Embryonic facial prominence (tissue), 1 donor: ENCODE measurements at regions not wholly inside any gene's neighbourhood (a gene's known extent, or its start where the extent isn't known, plus 50 kb on each side); places are given as distances from the start of the nearest gene placed in this dataset.
"Not testable (repeated sequence)": the region's sequence is repeated elsewhere in the genome, so short reads cannot be mapped to it uniquely, and the experiment has no call there.

Source experiments
- DNase-seq: peaks from one replicate; pipeline ENCODE4 v3.0.0-alpha.2; 2016; ENCODE audit errors: extremely low spot score

DNA sequence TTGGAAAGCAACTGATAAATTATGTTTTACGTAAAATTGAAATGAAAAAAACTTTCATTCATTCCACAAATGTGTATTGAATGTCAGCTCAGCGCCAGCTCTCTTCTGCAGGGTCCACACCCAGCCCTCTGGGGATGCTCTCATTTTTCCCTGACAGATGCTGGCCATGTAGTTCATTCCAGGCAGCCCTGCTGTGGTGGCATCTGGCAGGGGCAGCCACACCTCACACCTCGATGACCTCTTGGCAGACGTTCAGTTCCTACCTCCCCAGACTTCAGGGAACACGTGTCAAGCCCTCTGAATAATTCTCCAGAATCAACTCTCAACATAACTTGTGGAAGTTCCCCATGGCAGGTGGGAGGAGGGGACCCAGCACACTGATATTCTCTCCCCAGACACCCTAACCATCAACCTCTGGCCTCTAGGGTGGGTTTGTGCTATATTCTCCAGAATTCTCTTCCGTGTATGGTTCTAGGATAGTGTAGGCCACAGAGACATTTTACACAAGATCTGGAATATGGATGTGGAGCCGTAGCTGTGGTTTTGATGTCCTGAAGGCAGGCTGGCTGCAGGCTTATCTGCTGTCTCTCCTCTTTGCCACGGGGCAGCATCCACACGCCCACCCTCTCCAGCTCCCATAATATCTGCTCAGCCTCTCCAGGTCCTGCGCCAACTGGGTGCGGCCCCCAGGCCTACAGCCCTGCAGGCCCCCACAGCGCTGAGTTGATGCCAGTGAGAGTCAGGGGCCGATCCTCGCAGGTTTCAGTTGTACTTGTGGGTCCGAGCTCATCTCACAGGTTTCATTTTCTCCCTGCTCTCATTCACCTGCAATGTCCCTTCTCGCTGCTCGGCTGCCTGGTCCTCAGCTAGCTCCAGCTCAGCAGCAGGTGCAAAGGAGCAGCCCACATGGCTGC, 175.8 kb upstream of the ARID1B start:
- no peak for DNase-seq

DNA sequence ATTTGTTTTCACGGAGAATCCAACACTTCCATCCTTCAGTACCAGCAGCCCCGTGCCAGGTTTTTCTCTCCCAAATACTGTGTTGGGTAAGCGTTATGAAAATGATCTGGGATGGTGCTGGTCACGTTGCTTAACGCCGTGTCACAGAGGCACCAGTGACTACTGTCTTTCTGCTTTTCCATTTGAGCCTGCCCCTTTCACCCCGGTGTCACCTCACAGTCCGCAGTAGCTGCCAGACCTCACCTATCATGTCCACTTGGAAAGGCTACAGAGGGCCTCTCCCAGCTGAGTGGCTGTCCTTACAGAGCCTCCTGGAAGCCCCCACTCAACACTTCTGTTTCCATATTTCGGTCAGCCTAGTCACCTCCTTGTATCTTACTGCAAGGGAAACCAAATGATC, 176.5 kb upstream of the ARID1B start:
- DNase-seq = no peak

DNA sequence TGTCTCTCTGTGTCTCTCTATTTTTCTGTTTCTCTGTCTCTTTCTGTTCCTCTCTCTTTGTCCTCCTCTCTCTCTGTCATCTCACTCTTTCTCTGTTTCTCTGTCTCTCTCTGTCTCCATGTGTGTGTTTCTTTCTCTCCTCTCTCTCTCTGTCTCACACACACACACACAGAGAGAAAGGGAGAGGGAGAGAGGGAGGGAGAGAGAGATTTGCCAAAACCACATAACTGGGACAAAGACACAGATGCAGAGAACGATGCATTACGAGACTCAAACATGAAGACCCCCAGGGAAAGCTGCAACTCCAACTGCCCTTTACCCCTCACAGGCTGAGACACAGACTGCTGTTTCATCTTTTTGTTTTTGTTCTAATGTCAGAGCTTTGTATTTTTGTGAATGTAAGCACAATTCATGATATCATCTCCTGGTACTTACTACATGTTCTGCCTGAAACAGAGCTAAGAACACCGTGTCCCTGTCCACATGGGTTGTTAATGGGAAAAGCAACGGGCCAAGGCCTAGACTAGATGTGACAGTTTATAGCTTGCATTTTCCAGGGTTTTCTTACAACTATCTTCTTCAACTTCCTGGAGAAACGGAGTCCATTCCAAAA, 177.1 kb upstream of the ARID1B start:
- DNase-seq = no peak

DNA sequence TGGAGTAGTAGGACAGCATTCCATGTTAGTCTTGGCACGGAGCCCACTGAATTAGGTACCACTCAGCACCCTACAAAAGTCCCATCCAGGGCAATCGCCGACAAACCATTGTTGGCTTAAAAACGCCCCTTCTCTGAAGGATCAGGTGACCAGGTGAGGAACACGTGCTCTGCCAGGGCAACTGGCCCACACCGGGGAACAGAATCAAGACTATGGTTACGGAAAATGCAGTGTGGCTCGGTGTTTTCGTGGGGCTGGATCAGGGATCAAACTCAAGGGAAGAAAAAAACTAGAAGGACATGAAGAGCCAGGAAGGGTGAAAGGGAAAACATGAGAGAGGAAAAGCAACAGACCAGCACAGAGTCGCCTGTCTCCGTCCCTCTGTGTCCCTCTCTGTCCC, 177.8 kb upstream of the ARID1B start:
- DNase-seq = no peak

DNA sequence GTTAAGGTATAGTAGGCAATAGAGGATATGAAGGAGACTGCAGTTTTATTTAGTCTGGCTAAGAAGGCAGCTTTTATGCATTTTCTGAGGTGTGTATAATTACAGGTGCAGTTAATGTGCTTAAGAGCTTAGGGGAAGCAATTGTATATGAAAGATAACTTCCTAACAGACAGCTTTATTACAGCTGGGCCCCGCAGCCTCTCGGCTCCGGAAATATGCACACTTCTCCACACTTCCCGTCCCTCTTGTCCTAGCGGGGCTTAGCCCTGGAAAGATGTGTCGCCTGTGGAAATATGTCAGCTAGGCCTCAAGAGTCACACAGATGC, 178.4 kb upstream of the ARID1B start:
- no peak for DNase-seq

DNA sequence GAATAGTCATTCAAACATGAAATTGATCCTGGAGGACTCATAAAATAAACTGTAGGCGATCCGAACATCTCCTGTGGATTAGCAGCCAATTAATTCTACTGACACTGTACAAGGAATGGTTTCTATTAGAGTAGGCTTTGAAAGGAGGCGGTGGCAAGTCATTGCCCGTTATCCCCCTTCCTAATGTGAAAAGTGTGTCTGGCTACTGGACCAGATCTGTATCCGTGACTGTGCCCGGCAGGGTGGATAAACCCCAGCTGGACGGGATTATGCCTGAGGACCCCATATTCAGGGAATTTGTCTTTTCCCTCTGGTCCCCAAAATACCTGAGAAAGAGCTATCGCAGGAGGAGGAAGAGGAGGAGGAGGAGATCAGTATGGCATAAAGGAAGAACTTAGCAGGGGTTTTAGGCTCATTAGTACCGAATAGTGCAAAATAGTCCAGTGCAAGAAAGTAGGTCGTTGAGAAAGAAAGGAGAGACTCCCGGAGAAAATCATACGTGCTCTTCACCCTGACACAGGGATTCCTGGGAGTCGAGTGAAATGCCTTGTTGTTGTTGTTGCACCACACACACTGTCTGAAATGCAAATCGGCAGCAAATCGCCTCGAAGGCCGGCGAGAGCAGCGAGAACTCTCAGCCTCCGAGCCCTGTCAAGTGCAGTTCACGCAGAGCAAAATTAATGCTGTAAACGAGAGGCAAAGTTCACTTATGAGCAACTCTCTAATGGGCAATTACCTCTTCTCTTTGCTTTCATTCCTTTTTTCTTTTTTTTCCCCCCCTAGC, 178.9 kb upstream of the ARID1B start:
- DNase-seq = no peak

DNA sequence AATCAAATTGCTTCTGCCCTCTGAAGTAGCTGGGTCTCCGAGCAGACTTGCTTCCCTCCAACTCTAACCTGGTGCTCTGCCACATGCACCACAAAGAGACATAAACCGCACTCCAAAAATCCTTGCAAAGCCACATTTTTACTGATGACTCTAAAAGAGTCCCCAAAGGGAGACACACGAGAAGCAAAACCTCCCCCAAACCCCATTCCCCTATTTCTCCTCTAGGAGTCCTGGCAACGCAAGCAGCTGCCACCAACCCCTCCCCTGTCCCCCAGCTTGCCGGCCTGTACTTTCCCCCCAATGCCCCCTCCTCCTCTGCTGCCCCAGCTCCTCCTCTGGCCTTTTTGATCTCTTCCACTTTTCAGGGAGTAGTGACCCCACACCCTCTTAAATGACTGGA, 180.1 kb upstream of the ARID1B start:
- DNase-seq = no peak

DNA sequence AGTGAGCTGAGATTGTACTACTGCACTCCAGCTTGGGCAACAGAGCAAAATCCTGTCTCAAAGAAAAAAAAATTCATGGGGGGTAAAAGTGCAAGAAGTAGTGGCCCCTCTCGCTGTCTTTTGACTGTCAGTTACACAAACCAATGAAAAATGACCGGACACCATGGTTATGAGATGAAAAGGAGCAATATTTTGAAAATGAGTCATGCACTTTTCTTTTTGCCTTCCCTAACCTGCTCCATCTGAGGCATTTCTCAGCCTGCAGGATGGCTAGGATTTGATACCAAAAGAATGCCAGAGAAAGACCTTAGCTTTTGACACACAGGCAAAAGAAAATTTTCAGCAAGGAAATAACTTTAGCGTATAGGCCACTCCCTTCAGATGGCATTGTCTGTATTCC, 181.7 kb upstream of the ARID1B start:
- DNase-seq = no peak

DNA sequence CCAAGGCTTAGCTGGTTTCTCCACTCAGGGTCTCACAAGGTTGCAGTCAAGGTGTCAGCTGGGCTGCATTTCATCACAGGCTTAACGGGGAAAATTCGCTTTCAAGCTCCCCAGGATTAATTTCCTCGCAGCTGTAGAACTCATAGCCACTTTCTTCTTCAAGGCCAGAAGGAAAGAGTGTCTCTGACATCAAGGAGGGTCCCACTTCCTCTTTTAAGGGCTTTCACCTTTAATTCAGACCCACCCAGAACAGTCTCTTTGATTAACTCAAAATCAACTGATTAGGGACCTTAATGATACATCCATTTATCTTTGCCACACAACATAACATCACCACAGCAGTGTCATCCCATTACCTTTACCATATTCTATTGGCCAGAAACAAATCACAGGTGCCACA, 183.3 kb upstream of the ARID1B start:
- DNase-seq = no peak

DNA sequence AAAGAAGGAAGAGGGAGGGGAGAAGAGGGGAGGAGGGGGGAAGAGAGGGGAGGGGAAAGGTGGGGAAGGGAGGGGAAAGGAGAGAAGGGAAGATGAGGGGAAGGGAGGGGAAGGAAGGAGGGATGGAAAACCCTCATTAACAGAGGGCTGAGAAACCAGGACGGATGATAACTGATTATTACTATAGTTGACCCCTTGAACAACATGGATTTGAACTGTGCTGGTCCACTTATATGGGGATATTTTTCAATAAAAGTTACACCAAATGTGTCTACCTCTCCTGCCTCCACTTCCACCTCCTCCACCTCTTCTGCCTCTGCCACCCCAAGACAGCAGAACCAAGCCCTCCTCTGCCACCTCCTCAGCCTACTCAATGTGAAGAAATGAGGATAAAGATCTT, 184.1 kb upstream of the ARID1B start:
- no peak for DNase-seq

DNA sequence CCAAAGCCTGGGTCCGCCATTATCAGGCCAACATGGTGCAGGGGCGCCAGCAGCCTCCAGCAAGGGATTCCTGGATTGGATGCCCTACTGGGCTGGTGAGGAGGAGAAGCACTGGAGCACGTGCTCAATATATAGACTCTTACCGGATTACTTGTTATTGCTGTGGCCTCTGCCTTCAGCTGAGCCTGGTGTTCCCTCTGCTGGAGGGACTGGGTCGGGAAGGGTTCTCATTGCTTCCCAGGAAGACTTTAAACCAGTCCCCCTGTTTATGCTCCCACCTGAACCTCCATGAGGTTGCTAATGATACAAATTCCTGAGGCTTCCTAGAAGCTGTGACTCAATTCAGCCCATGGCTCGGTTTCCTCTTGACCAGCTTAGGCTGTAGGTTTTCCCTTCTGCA, 186.7 kb upstream of the ARID1B start:
- DNase-seq = no peak

DNA sequence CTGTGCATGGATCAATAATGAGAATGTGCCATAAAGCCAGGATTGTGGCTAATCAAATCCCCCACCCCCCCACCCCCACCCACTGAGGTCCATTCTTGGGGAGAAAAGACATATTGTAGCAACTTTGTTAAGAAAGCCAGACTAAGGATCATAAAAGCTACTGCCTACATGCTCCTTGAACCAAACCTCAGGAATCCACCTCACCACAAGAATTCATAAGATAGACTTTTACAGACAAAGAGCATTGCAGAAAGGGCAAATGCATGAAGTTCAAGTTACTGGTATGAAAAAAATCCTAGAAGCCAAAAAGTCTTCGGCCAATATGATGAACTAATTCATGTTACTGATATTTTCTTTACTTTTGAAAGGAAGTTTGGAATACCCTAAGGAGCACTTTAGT, 187.9 kb upstream of the ARID1B start:
- no peak for DNase-seq

DNA sequence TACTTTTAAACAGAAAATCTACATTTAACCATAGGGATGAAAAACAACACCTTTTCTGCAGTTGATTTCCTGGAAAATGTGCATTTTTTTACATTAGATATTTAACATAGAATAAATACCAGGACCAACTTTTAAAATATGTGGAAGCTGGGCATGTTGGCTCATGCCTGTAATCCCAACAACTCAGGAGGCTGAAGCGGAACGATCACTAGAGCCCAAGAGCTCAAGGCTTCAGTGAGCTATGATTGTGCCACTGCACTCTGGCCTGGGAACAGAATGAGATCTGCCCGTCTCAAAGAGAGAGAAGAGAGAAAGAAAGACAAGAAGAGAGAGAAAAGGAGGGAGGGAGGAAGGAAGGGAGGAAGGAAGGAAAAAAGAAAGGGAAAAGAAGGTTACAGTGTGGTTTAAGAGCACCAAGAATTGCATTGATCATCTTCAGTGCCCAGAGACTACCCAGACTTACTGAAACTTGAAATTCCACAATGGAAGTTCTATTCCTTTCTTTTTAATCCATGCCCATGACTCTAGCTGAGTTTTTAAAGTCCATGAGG, 189.4 kb upstream of the ARID1B start:
- no peak for DNase-seq

DNA sequence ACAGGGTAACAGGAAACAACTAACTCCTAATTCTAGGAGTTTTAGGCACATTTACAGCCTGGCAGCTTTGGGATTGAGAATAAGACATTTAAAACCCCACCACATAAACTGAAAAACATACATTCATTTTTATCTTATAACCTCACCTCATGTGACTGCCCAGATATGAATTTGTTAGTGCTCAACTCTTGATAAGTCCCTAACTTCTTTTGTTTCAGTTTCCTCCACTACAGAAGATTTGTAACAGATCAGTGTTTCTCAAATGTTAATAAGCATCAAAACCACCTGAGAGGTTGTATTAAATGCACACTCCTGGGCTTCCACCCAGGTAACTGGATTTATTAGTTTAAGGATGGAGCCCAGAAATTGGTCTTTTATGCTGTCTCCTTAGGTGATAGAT, 190.1 kb upstream of the ARID1B start:
- no peak for DNase-seq

DNA sequence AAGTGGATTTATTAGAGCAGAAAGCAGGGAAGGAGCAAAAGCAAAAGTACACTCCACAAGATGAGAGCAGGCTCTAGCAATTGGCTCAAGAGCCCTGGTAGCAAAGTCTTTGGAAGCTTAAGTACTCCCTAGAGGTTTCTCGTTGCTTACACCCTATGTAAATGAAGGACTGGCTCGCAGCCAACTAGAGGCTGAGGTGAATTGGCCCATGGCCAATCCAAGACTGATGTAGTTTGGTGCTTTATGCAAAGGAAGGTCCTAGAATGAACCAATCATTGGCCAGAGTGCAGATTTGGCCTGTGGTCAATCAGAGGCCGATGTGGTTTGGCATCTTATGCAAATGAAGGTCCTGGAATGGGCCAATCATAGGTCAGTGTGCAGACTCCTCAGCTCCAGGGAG, 191.3 kb upstream of the ARID1B start:
- no peak for DNase-seq

DNA sequence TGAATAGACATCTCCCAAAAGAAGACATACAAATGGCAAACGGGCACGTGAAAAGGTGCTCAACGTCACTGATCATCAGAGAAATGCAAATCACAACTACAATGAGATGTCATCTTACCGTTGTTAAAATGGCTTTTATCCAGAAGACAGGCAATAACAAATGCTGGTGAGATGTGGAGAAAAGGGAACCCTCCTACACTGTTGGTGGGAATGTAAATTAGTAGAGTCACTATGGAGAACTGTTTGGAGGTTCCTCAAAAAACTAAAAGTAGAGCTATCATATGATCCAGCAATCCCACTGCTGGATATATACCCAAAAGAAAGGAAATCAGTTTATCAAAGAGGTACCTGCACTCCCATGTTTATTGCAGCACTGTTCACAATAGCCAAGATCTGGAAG, 193.1 kb upstream of the ARID1B start:
- DNase-seq = not testable (repeated sequence)

DNA sequence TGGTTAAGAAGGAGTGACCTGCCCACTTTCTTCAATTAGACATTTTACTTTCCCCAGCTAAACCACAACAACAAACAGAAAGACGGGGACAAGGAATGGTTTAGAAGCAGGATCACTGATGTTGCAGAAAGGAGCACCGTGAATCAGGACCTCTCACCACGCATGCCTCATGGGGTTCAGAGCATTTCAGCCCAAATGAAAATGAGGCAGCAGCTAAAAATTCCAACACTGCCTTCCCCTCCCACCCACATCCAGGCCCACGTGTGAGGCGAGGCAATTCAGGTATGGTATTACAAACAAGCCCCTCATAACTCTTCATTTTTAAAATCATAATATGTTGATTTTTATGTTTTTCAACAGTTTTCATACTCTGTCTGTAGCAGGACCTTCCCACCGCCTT, 194.1 kb upstream of the ARID1B start:
- DNase-seq = no peak

DNA sequence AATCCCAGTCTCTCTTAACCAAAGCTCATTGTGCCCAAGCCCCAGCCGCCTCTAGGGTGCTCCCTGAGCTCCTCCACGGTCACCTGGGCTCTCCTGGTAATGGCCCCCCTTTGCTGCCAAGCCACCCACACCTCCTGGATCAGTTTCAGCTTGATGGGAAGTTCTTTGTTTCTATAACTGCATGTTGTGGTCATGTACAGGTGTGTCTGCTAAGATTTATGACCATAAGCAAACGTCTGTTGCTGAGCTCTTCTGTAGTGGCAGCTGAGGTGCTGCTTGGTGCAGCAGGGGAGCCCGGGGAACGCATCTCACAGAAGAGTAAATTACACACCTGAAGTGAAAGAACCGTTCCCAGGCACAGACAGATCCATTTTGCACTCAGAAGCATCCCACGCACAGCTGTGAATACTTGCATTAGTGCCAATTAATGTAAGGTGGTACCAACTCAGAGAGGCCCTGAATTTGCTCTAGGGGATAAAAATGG, 194.6 kb upstream of the ARID1B start:
- no peak for DNase-seq

DNA sequence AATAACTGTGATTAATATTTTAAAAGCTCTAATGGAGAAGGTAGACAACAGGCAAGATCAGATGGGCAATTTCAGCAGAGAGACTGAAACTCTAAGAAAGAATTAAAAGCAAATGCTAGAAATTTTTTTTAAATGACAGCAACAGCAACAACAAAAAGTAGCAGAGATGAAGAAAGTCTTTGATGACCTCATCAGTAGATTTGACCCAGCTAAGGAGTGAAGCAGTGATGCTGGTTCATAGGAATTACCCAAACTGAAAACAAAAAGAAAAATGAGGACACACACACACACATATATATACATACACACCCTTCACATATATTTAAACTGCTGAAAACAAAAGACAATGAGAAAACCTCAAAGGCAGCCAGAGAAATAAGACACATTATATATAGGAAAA, 197.6 kb upstream of the ARID1B start:
- DNase-seq = no peak

DNA sequence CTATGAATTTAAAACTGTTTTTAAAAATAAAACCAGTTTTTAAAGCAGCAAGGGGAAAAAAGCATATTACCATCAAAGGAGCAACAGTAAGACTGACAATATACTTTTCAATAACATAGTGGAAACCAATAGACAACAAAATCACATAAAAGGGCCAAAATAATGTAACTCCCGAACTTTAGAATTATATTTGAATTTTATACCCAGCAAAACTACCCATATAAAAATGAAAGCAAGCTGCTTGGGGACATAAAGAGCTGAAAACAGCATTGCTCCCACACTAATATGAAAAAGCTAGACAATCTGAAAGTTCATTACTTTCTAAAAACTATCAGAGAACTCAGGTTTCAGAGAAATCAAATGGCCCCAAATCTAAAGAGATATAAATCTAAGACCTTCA, 199.4 kb upstream of the ARID1B start:
- no peak for DNase-seq

DNA sequence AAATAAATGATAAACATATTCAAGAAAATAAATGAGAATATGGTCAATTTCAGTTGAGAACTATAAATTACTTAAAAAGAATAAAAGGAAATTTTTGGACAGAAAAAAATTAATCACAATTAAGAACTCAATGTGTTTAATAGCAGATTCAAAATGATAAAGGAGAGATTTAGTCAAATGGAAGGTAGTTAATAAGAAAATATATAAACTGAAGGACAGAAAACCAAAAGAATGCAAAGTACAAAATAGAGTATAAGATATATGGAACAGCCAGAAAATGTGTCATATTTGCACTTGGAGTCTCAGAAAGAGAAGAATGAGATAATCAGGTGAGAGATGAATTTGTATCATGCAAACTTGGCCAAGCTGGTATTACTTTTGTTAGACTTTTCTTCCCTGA, 201.8 kb upstream of the ARID1B start:
- no peak for DNase-seq

DNA sequence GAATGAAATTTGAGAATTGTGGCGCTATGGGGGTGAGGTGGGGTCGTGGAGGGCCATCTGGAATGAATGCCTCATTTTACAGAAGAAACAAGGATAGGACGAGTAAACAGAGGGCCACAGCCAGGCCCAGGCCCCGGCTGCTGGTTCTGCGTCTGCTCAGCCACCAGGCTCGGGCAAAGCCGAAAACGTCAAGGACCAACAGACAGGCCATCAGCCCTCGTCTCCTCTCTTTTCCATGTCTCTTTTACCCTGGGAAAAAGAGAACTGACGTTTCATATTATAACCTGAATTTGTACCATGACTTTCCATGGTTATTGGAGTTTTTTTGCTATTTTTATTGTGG, 212.4 kb upstream of the ARID1B start:
- no peak for DNase-seq
